Esophagus muscularis mucosa (tissue), 4 donors: ENCODE measurements at regions not wholly inside any gene's neighbourhood (a gene's known extent, or its start where the extent isn't known, plus 50 kb on each side); places are given as distances from the start of the nearest gene placed in this dataset.
A peak's percentile ranks its signal among the peaks of the same experiment; 100 is the strongest.
"Not testable (repeated sequence)": the region's sequence is repeated elsewhere in the genome, so short reads cannot be mapped to it uniquely, and the experiment has no call there.

ENCODE experiments used
- DNase-seq: peaks from one replicate; pipeline ENCODE4 v3.0.0-alpha.2; 2017; ENCODE audit errors: extremely low spot score
- H3K27ac ChIP-seq, 4 donors: fragments of 200-600 bp; sonication (generic); replicated peaks in 1 of 4; 1 replicate in 3 of 4; 2 replicates in 1 of 4; pipeline ENCODE4 v1.5.1; 2016 to 2019; ENCODE audit warnings: mild to moderate bottlenecking in 1 of 4
- H3K27me3 ChIP-seq, 4 donors: fragments of 200-600 bp; sonication (generic); one replicate each; pipeline versions ENCODE4 v1.5.1 to v1.6.0; 2016 to 2019
- H3K36me3 ChIP-seq, 4 donors: fragments of 200-600 bp; sonication (generic); one replicate each; pipeline ENCODE4 v1.5.1; 2016 to 2019
- H3K4me1 ChIP-seq, 4 donors: fragments of 200-600 bp; sonication (generic); one replicate each; pipeline ENCODE4 v1.5.1; 2016 to 2019
- H3K4me3 ChIP-seq, 4 donors: fragments of 200-600 bp; sonication (generic); 1 replicate in 2 of 4; 2 replicates in 2 of 4; pipeline ENCODE4 v1.5.1; 2016 to 2019; ENCODE audit warnings: mild to moderate bottlenecking in 4 of 4, moderate library complexity in 1 of 4
- H3K9me3 ChIP-seq, 4 donors: fragments of 200-600 bp; sonication (generic); 1 replicate in 3 of 4; 2 replicates in 1 of 4; pipeline ENCODE4 v1.5.1; 2016 to 2019
- EP300 ChIP-seq: sonication (generic); formaldehyde crosslinking; IDR thresholded peaks from one replicate; pipeline ENCODE4 v1.6.1; 2017; ENCODE audit warnings: antibody characterized with exemption
- POLR2A ChIP-seq: fragments of 450-650 bp; IDR thresholded peaks from one replicate; pipeline ENCODE4 v1.6.1; 2017; ENCODE audit warnings: antibody characterized with exemption, moderate library complexity, mild to moderate bottlenecking, low read depth
- POLR2AphosphoS5 ChIP-seq, 2 donors: sonication (generic); formaldehyde crosslinking; IDR thresholded peaks; one replicate each; pipeline ENCODE4 v1.6.1; 2017; ENCODE audit warnings: antibody characterized with exemption in 2 of 2
- WGBS: methylation state at CpG from one replicate; pipeline ENCODE4 v1.1.5; 2018; 5-methylcytosine and 5-hydroxymethylcytosine counted together
- intact Hi-C: fragments of 100-400 bp; cut with DNase I; formaldehyde crosslinking; loops from one replicate; pipeline ENCODE4 v1.15.1; 2023
- TF ChIP-seq, protein P1 (sequence below), 3 experiments: fragments of 200-600 bp in 2 of 3; fragments of 450-650 bp in 1 of 3; sonication (generic) in 2 of 3; IDR thresholded peaks; one replicate each; pipeline ENCODE4 v1.5.1; 2017 to 2019; ENCODE audit warnings: antibody characterized with exemption in 3 of 3, mild to moderate bottlenecking in 2 of 3, moderate library complexity in 1 of 3

DNA sequence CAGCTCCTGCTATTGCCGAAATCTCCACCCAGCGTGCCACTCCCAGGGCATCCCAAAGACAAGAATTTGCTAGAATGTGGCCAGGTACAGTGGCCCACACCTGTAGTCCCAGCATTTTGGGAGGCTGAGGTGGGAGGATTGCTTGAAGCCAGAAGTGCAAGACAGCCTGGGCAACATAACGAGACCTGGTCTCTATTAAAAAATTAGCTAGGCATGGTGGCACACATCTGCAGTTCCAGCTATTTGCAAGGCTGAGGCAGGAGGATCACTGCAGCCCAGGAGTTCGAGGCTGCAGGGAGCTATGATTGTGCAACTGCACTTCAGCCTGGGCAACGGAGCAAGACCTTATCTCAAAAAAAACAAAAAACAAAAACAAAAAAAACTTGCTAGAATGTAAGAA lies 73.3 kb upstream of the LYZL2 start:
- H3K4me3 ChIP-seq: no peak overlapping the region
- H3K36me3 ChIP-seq: no peaks in the 10 kb centered on the region
- no peaks in the 10 kb centered on the region for H3K27me3 ChIP-seq
- H3K9me3 ChIP-seq: no peaks in the 10 kb centered on the region
- TF ChIP-seq POLR2A (no peak), EP300 (no peak), POLR2AphosphoS5 (IDR thresholded peaks at IDR 0.05) (no peak)
- TF ChIP-seq, protein P1, sequence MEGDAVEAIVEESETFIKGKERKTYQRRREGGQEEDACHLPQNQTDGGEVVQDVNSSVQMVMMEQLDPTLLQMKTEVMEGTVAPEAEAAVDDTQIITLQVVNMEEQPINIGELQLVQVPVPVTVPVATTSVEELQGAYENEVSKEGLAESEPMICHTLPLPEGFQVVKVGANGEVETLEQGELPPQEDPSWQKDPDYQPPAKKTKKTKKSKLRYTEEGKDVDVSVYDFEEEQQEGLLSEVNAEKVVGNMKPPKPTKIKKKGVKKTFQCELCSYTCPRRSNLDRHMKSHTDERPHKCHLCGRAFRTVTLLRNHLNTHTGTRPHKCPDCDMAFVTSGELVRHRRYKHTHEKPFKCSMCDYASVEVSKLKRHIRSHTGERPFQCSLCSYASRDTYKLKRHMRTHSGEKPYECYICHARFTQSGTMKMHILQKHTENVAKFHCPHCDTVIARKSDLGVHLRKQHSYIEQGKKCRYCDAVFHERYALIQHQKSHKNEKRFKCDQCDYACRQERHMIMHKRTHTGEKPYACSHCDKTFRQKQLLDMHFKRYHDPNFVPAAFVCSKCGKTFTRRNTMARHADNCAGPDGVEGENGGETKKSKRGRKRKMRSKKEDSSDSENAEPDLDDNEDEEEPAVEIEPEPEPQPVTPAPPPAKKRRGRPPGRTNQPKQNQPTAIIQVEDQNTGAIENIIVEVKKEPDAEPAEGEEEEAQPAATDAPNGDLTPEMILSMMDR (IDR thresholded peaks at IDR 0.05): no peak
- intact Hi-C loops: no loop called here
- H3K4me1 ChIP-seq: peaks cover 0 to 19% (median 12%) of the 10 kb centered on the region in 4 donors
- H3K27ac ChIP-seq: no peak overlapping the region
- 75% methylated on average over 5 of the region's 5 CpGs for WGBS
- no peak for DNase-seq

DNA sequence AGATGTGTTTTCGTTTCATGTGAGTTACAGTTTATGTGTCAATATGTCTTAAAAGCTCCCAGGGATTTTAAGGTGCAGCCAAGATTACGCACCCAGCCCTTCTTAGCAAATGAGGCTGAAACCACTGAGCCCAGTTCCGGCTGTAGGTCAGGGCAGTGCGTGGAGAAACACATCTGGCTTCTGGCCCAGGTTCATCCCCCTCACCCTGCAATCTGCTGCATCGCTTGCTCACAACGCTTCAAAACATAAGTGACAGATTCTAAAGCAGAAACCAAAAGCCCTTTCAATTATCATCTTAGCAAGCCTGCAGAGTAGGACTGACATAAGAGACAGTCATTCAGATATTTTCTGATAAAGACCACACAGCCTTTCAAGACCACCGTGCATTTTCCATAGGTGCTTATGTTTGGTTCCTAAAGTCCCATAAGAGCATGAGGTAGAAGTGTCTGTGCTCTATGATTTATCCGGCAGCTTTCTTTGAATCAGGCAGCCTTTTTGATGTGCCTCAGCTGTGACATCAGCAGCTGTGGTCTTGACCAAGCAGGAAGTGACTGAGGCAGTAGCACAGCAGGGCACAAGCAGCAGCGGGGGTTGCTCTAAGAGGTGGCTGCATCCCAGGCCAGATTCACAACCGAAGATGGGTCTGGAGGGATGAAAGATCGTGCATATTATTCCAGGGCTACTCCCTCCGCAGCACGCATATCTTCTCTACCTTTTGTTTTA lies 72.1 kb upstream of the LYZL2 start:
- Histone ChIP-seq H3K4me1 (peaks cover 0 to 19% (median 12%) of the 10 kb centered on the region in 4 donors), H3K9me3 (no peaks in the 10 kb centered on the region), H3K4me3 (no peak overlapping the region), H3K27ac (no peak overlapping the region), H3K36me3 (no peaks in the 10 kb centered on the region), H3K27me3 (no peaks in the 10 kb centered on the region)
- no peak for DNase-seq
- intact Hi-C loops: no loop called here
- TF ChIP-seq, protein P1 (IDR thresholded peaks at IDR 0.05): no peak
- no peak for TF ChIP-seq EP300
- WGBS: 74% methylated on average over 13 of the region's 13 CpGs

DNA sequence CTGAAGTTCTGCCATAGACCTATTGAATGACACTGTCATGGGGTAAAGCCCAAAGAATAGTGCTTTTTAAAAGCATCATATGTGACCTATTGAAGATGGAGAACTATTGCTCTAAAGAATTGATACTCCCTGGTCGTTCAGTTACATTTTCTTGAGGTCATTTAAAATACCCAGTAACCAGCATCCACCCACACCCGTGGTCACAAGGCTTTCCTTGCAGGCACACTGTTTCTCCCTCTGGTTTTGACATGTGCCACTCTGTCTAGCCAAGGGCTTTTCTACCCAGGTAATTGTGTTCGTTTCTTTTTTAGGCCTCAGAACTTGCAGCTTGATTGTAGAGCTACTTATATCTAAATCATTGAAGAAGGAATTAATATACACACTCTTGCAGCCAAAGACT lies 68.3 kb upstream of the LYZL2 start:
- Histone ChIP-seq H3K27me3 (no peaks in the 10 kb centered on the region), H3K4me1 (peaks cover 0 to 19% (median 12%) of the 10 kb centered on the region in 4 donors), H3K27ac (no peak overlapping the region), H3K36me3 (no peaks in the 10 kb centered on the region), H3K4me3 (no peak overlapping the region), H3K9me3 (no peaks in the 10 kb centered on the region)
- no peak for DNase-seq
- no peak for TF ChIP-seq POLR2A
- no peak for TF ChIP-seq POLR2AphosphoS5 (IDR thresholded peaks at IDR 0.05)
- TF ChIP-seq EP300: no peak
- 88% methylated on average over 3 of the region's 3 CpGs for WGBS
- intact Hi-C loops: no loop called here

DNA sequence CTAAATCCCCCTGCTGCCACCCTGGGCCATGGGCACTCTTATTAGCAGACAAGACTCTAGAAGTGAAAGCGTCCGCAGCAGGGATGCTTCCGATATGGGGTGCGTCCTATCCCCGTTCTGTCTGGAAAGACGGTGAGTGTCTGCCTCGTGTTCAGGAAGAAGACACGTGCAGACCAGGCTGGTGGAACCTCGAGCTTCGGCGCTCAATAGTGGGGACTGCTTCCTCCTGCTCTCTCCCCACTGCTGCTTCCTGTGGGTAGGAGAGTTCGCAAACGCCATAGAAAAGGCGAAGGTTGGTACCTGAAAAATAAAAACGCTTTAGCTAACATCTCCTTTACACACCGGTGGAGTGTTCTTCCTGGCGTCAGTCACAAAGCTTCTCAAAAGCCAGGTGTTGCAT lies 67.7 kb upstream of the LYZL2 start:
- intact Hi-C loops, H3K27me3 ChIP-seq, H3K27ac ChIP-seq, H3K9me3 ChIP-seq, H3K4me3 ChIP-seq, DNase-seq, H3K36me3 ChIP-seq: not testable (repeated sequence)
- H3K4me1 ChIP-seq: peaks cover 0 to 19% (median 12%) of the 10 kb centered on the region in 4 donors
- 72% methylated on average over 16 of the region's 17 CpGs for WGBS

DNA sequence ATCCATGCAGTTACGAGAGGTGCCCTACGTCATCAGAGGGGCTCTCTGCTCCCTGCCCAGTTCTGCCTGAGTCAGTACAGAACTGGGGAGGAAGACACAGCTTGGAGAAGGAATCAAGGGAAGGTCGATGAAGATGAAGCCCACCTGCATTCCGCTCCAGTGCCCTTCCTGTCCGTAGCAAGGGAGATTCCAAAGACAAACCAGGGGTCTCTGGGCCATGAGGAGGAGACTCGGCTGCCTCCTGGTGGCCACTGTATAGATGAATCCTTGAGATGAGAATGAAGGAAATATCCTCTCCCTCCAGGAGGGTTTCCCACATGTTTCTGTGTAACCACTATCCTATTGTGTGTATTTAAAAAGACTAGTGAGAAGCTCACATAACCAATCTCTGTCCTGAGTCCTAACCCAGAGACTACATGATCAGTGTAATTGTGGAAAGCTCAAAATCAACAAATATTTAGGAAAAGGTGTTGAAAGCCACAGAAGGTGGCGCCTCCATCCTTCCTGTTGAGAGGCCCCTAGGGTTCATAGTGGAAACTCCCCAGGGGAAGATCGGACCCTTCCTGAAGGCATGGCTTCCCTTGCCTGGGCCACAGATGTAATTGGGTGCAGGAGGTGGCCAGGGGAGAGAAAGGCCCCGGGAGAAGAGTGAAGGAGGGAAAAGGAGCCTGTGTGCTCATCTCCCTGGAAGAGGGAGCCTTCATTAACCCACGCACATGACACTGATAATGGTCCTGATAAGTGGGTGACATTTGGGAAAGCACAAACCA lies 67.0 kb upstream of the LYZL2 start:
- intact Hi-C loops, H3K4me3 ChIP-seq, H3K9me3 ChIP-seq, H3K36me3 ChIP-seq, H3K27me3 ChIP-seq, DNase-seq: not testable (repeated sequence)
- Histone ChIP-seq H3K27ac (peak overlapping the region in 1 of 4 donors; percentile 22), H3K4me1 (peaks cover 0 to 15% (median 12%) of the 10 kb centered on the region in 4 donors)
- 89% methylated on average over 7 of the region's 10 CpGs for WGBS

DNA sequence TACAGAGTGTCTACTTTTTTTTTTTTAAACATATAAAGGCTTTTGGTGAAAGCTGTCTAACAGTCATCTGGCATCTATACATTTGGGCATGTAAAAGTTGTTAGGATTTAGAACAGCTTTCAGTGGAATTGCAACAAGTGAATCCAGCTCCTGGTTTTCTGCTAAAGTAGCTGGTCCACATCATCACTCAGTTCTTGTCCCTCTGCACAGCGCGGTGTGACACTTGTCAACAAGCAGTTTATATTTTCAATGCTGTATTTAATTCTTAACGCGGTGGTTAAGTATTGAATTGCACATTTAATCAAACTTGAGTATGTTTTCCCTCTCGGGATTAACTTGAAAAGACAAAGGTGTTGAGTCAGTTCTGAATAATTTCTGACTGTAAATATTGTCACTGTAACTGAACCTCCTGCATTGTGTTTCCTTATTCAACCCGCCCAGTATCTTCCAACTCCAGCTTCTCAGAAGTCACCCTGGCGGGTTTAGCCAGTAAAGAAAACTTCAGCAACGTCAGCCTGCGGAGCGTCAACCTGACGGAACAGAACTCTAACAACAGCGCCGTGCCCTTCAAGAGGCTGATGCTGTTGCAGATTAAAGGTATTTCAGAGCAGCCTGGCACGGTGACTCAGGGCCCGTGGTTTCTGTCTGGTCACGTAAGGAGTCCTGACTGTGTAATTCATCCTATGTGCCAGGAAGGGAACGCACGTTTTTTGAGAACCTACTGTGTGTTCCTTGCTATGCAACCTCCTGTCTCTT lies 66.1 kb upstream of the LYZL2 start:
- H3K36me3 ChIP-seq, H3K27me3 ChIP-seq, H3K9me3 ChIP-seq, H3K4me3 ChIP-seq, DNase-seq, intact Hi-C loops: not testable (repeated sequence)
- Histone ChIP-seq H3K27ac (peak overlapping the region in 1 of 4 donors; percentile 22), H3K4me1 (peaks cover 0 to 10% (median 9%) of the 10 kb centered on the region in 4 donors)
- WGBS: 60% methylated on average over 18 of the region's 18 CpGs
